H1 (cell line): ENCODE measurements at regions not wholly inside any gene's neighbourhood (a gene's known extent, or its start where the extent isn't known, plus 50 kb on each side); places are given as distances from the start of the nearest gene placed in this dataset.

ENCODE experiments used
- CTCF ChIA-PET: fragments of 300-600 bp; sonication (Branson Sonifier 250); formaldehyde crosslinking; loops from one replicate; lab custom pipeline; 2021; ENCODE audit not compliant: partially characterized antibody; lab: Charles Lee
- POLR2A ChIA-PET: fragments of 300-600 bp; sonication (Branson Sonifier 250); formaldehyde crosslinking; loops from one replicate; lab custom pipeline; 2021; ENCODE audit warnings: inconsistent platforms; ENCODE audit not compliant: partially characterized antibody; lab: Charles Lee
- DNase-seq, 2 experiments: peaks; one replicate each; pipeline versions ENCODE4 v3.0.0 to v3.0.0-alpha.2; 2010 to 2022; ENCODE audit warnings: low spot score in 2 of 2, low read depth in 1 of 2, mixed read lengths in 1 of 2
- FAIRE-seq: peaks from 2 replicates; lab custom pipeline; 2011; peaks lifted over from hg19 to GRCh38; lab: Jason Lieb, UNC
- H2AFZ ChIP-seq: 2 replicates; pipeline ENCODE4 v1.8.1; 2012; ENCODE audit warnings: low read length, inconsistent platforms
- H2AK5ac ChIP-seq: 2 replicates; pipeline ENCODE4 v1.6.1; 2013; ENCODE audit warnings: low read depth, low read length
- H2BK120ac ChIP-seq: replicated peaks from 2 replicates; pipeline ENCODE3; 2013; ENCODE audit warnings: low read depth, low read length, inconsistent platforms
- H2BK12ac ChIP-seq: 2 replicates; pipeline ENCODE4 v1.6.1; 2013; ENCODE audit warnings: low read depth, low read length
- H2BK15ac ChIP-seq: 2 replicates; pipeline ENCODE4 v1.6.1; 2013; ENCODE audit warnings: low read length
- H2BK20ac ChIP-seq: 2 replicates; pipeline ENCODE4 v1.6.1; 2013; ENCODE audit warnings: low read length
- H2BK5ac ChIP-seq: 2 replicates; pipeline ENCODE4 v1.6.1; 2013; ENCODE audit warnings: low read depth, low read length
- H3K14ac ChIP-seq: 2 replicates; pipeline ENCODE4 v1.6.1; 2013; ENCODE audit warnings: inconsistent platforms; ENCODE audit not compliant: insufficient read length
- H3K18ac ChIP-seq: 2 replicates; pipeline ENCODE4 v1.6.1; 2013; ENCODE audit warnings: low read length; ENCODE audit errors: extremely low read depth
- H3K23ac ChIP-seq: 2 replicates; pipeline ENCODE4 v1.6.1; 2013; ENCODE audit warnings: inconsistent platforms; ENCODE audit not compliant: insufficient read length
- H3K23me2 ChIP-seq: 2 replicates; pipeline ENCODE4 v1.6.1; 2013; ENCODE audit warnings: low read depth, low read length
- H3K27ac ChIP-seq: 2 replicates; pipeline ENCODE4 v1.6.1; 2011; ENCODE audit warnings: low read depth, low read length, inconsistent platforms
- H3K27me3 ChIP-seq, 4 experiments: replicated peaks in 1 of 4; 1 replicate in 1 of 4; 2 replicates in 3 of 4; pipeline versions ENCODE4 v1.6.1 to v1.8.1; 2011 to 2013; ENCODE audit warnings: low read length in 3 of 4, mild to moderate bottlenecking in 3 of 4, inconsistent platforms in 2 of 4, mixed read lengths in 2 of 4, moderate library complexity in 1 of 4; ENCODE audit not compliant: control insufficient read depth in 3 of 4, insufficient read depth in 3 of 4; ENCODE audit errors: extremely low read depth in 1 of 4
- H3K36me3 ChIP-seq, 4 experiments: 2 replicates each; pipeline versions ENCODE4 v1.6.1 to v1.8.1; 2011 to 2013; ENCODE audit warnings: mild to moderate bottlenecking in 4 of 4, low read length in 3 of 4, moderate library complexity in 2 of 4, control low read depth in 1 of 4, inconsistent platforms in 1 of 4; ENCODE audit not compliant: insufficient read depth in 4 of 4, control insufficient read depth in 2 of 4
- H3K4ac ChIP-seq: replicated peaks from 2 replicates; pipeline ENCODE3; 2013; ENCODE audit warnings: low read length, low read depth, mixed read lengths, inconsistent platforms; ENCODE audit not compliant: insufficient read length
- H3K4me1 ChIP-seq, 4 experiments: replicated peaks in 1 of 4; 1 replicate in 1 of 4; 2 replicates in 3 of 4; pipeline versions ENCODE4 v1.6.1 to v1.8.1; 2011 to 2013; ENCODE audit warnings: low read length in 3 of 4, inconsistent platforms in 2 of 4, mixed read lengths in 1 of 4; ENCODE audit not compliant: insufficient read depth in 4 of 4, control insufficient read depth in 3 of 4
- H3K4me2 ChIP-seq, 2 experiments: 2 replicates each; pipeline versions ENCODE4 v1.6.1 to v1.8.1; 2011 to 2013; ENCODE audit warnings: low read depth in 2 of 2, low read length in 2 of 2, control low read depth in 1 of 2, inconsistent platforms in 1 of 2, mild to moderate bottlenecking in 1 of 2; ENCODE audit not compliant: insufficient read depth in 1 of 2
- H3K4me3 ChIP-seq, 4 experiments: fragments of 200-600, 300-600 bp in 1 of 4; sonication (generic), shearing (Covaris generic), sonication (Bioruptor Twin) in 1 of 4; 2 replicates each; pipeline versions ENCODE4 v1.5.1 to v1.8.1; 2011 to 2016; ENCODE audit warnings: low read length in 4 of 4, low read depth in 3 of 4, control low read depth in 2 of 4, inconsistent platforms in 2 of 4, mild to moderate bottlenecking in 2 of 4, mixed read lengths in 1 of 4, moderate library complexity in 1 of 4; ENCODE audit not compliant: insufficient read depth in 2 of 4; ENCODE audit errors: extremely low read depth in 1 of 4
- H3K56ac ChIP-seq: replicated peaks from 2 replicates; pipeline ENCODE3; 2013; ENCODE audit warnings: low read depth, mild to moderate bottlenecking, mixed read lengths, low read length, inconsistent platforms; ENCODE audit not compliant: insufficient read length
- H3K79me1 ChIP-seq: 2 replicates; pipeline ENCODE4 v1.6.1; 2013; ENCODE audit warnings: low read depth, low read length, control low read depth
- H3K79me2 ChIP-seq, 2 experiments: 2 replicates each; pipeline versions ENCODE4 v1.6.1 to v1.8.1; 2012 to 2013; ENCODE audit warnings: low read length in 2 of 2, mild to moderate bottlenecking in 2 of 2, inconsistent platforms in 1 of 2; ENCODE audit not compliant: insufficient read depth in 2 of 2, control insufficient read depth in 1 of 2
- H3K9ac ChIP-seq, 4 experiments: replicated peaks in 1 of 4; 1 replicate in 1 of 4; 2 replicates in 3 of 4; pipeline versions ENCODE4 v1.6.1 to v1.8.1; 2011 to 2013; ENCODE audit warnings: low read depth in 3 of 4, low read length in 3 of 4, control low read depth in 2 of 4, mild to moderate bottlenecking in 2 of 4, moderate library complexity in 2 of 4, inconsistent platforms in 1 of 4; ENCODE audit errors: extremely low read depth in 1 of 4
- H3K9me3 ChIP-seq, 2 experiments: 2 replicates each; pipeline versions ENCODE4 v1.6.1 to v1.8.1; 2012 to 2013; ENCODE audit warnings: mild to moderate bottlenecking in 2 of 2, moderate library complexity in 2 of 2, control low read depth in 1 of 2, inconsistent platforms in 1 of 2, low read depth in 1 of 2, low read length in 1 of 2, mixed read lengths in 1 of 2; ENCODE audit not compliant: insufficient read depth in 2 of 2
- H4K20me1 ChIP-seq, 2 experiments: replicated peaks in 1 of 2; 2 replicates each; pipeline versions ENCODE3 to v1.8.1; 2011 to 2013; ENCODE audit warnings: inconsistent platforms in 2 of 2, low read length in 2 of 2, mild to moderate bottlenecking in 1 of 2; ENCODE audit not compliant: insufficient read depth in 2 of 2, control insufficient read depth in 1 of 2
- H4K5ac ChIP-seq: 2 replicates; pipeline ENCODE4 v1.6.1; 2013; ENCODE audit warnings: low read length, low read depth, mixed read lengths, inconsistent platforms; ENCODE audit not compliant: insufficient read length
- H4K8ac ChIP-seq: 2 replicates; pipeline ENCODE4 v1.8.0; 2013; ENCODE audit warnings: mild to moderate bottlenecking, moderate library complexity, low read length, inconsistent platforms; ENCODE audit not compliant: insufficient read depth; ENCODE audit errors: extremely low read depth
- H4K91ac ChIP-seq: replicated peaks from 2 replicates; pipeline ENCODE3; 2013; ENCODE audit warnings: low read length, mixed read lengths, inconsistent platforms; ENCODE audit not compliant: insufficient read length
- POLR2AphosphoS5 ChIP-seq: IDR thresholded peaks from 2 replicates; pipeline ENCODE4 v1.6.1; 2011; ENCODE audit warnings: low read depth, low read length
- RBBP5 ChIP-seq: IDR thresholded peaks from 2 replicates; pipeline ENCODE4 v1.7.1; 2012; ENCODE audit warnings: low read depth, mild to moderate bottlenecking, inconsistent platforms, low read length, moderate library complexity, borderline replicate concordance
- WGBS, 2 experiments: shearing (Covaris generic) in 1 of 2; methylation state at CpG; one replicate each; pipeline versions ENCODE4 v1.1.6 to v1.1.7; 2013 to 2015; ENCODE audit warnings: low lambda C conversion rate in 2 of 2, mixed read lengths in 2 of 2, inconsistent platforms in 1 of 2, low coverage in 1 of 2, missing lambda C conversion rate in 1 of 2; ENCODE audit not compliant: insufficient replicate concordance in 2 of 2, insufficient coverage in 1 of 2, insufficient read length in 1 of 2; ENCODE audit errors: extremely low coverage in 1 of 2, missing lambda C conversion rate in 1 of 2; 5-methylcytosine and 5-hydroxymethylcytosine counted together

DNA sequence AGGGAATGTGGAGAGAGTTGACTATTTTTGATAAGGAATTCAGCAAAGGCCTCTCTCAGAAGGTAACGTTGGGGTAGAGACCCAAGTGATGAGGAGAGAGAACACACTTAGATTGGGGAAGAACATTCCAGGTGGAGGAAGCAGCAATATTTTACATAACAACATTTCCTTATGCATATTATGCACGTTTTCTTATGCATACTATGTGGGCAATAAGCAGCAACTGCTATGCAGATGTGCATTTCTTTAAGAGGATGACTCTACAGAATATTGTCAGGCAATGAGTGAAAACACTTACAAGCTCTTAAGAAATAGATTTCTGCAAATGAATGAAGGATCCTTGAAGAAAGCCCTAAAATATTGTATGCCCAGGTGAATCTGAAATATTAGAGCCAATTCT is 91.1 kb downstream of the TMEM47 start:
- H2BK15ac ChIP-seq, result no peak overlapping the region
- no peak overlapping the region for H3K18ac ChIP-seq
- H2BK20ac ChIP-seq, result no peak overlapping the region
- no peak overlapping the region for H4K5ac ChIP-seq
- WGBS, 2 experiments, result 7% methylated on average over 2 of the region's 2 CpGs; no CpG with 5 or more reads in 1 of the 2 experiments
- H3K4me3 ChIP-seq, result no peak overlapping the region
- H3K36me3 ChIP-seq, result no peaks in the 10 kb centered on the region; a peak in 1 of 8 replicates
- no peak overlapping the region for H3K4ac ChIP-seq
- H3K27ac ChIP-seq, result no peak overlapping the region
- peaks cover 0 to 5% of the 10 kb centered on the region in 2 experiments; a peak in 1 of 4 replicates for H3K9me3 ChIP-seq
- POLR2A ChIA-PET, result no interaction called here
- no peak overlapping the region for H2BK12ac ChIP-seq
- no peak overlapping the region for H4K91ac ChIP-seq
- no peak overlapping the region for H3K4me2 ChIP-seq
- H3K79me2 ChIP-seq, result no peaks in the 10 kb centered on the region
- H3K56ac ChIP-seq, result no peak overlapping the region
- no peak overlapping the region for H2BK5ac ChIP-seq
- H3K4me1 ChIP-seq, result peaks cover 0 to 2% (median under 1%) of the 10 kb centered on the region in 4 experiments; a peak in 2 of 7 replicates
- H3K79me1 ChIP-seq, result no peaks in the 10 kb centered on the region
- H3K27me3 ChIP-seq, result no peaks in the 10 kb centered on the region
- H3K14ac ChIP-seq, result no peak overlapping the region
- H2AFZ ChIP-seq, result no peak overlapping the region
- H3K9ac ChIP-seq, result no peak overlapping the region
- no peak for FAIRE-seq
- H3K23me2 ChIP-seq, result no peaks in the 10 kb centered on the region
- TF ChIP-seq POLR2AphosphoS5, result no peak
- TF ChIP-seq RBBP5, result no peak
- TF ChIP-seq, all 59 proteins: peak for 0
- Histone ChIP-seq H3K23ac (no peak overlapping the region), H4K20me1 (no peaks in the 10 kb centered on the region), H4K8ac (no peak overlapping the region), H2AK5ac (no peak overlapping the region), H2BK120ac (no peak overlapping the region)
- DNase-seq, result no peak
- CTCF ChIA-PET, result no interaction called here
